ENCODE measurements at regions not wholly inside any gene's neighbourhood (a gene's known extent, or its start where the extent isn't known, plus 50 kb on each side); places are given as distances from the start of the nearest gene placed in this dataset.

DNA sequence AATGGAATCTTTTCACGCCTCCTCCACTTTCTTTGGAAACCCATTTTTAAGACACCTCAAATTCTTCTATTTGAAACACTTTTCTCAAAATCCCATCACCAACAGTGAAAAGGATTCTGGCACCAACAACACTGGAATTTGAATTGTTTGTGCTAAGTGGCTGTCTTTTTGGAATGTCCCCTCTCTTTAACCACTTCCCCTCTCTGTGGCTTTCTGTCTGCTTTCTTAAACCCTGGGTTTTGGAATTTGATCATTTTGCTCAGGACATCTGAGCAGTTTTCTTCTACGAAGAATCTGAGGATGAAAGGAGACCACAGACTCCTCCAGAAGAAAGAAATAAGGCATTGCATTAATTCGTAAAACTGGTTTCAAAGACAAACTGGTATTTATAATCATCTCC is 89.0 kb downstream of the MXRA5 start:
- Histone ChIP-seq H3K9ac (ENCODE audit: low read depth in 1 of 2, low read length in 2 of 2) (no peak overlapping the region), H3K9me3 (ENCODE audit: control insufficient read depth in 4 of 4, low read length in 3 of 4) (peaks cover 0 to 6% (median 1%) of the 10 kb centered on the region in 4 donors), H3K27me3 (ENCODE audit: control insufficient read depth in 4 of 4, insufficient read depth in 4 of 4, low read length in 3 of 4) (no peaks in the 10 kb centered on the region), H3K4me1 (ENCODE audit: control insufficient read depth in 4 of 4, insufficient read depth in 4 of 4, low read length in 3 of 4) (peaks cover 0 to 2% (median 0%) of the 10 kb centered on the region in 4 donors), H3K4me3 (ENCODE audit: low read depth in 1 of 3, low read length in 3 of 3) (no peak overlapping the region), H3K27ac (ENCODE audit: low read depth in 1 of 2, low read length in 2 of 2) (no peak overlapping the region), H3K36me3 (ENCODE audit: control insufficient read depth in 4 of 4, insufficient read depth in 3 of 4, low read depth in 1 of 4, low read length in 3 of 4) (no peaks in the 10 kb centered on the region)
- WGBS, result 65% methylated on average over 3 of the region's 3 CpGs
- no peak for DNase-seq (ENCODE audit: low spot score)
- TF ChIP-seq EGR1 (IDR thresholded peaks at IDR 0.05; ENCODE audit: low read depth in 2 of 2) (no peak), RXRA (IDR thresholded peaks at IDR 0.05) (no peak), TAF1 (conservative IDR thresholded peaks at IDR 0.05) (no peak), FOXA2 (IDR thresholded peaks at IDR 0.05) (no peak)
- TF ChIP-seq, protein P1, sequence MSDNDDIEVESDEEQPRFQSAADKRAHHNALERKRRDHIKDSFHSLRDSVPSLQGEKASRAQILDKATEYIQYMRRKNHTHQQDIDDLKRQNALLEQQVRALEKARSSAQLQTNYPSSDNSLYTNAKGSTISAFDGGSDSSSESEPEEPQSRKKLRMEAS (IDR thresholded peaks at IDR 0.05), result no peak

DNA sequence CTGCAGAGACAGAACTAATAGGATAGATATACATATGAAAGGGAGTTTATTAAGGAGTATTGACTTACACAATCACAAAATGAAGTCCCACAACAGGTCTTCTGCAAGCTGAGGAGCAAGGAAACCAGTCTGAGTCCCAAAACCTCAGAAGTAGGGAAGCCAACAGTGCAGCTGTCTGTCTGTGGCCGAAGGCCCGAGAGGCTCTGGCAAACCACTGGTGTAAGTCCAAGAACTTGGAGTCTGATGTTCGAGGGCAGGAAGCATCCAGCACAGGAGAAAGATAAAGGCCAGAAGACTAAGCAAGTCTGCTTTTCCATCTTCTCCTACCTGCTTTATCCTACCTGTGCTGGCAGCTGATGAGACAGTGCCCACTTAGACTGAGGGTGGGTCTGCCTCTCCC is 89.6 kb downstream of the MXRA5 start:
- H3K27ac ChIP-seq (ENCODE audit: low read depth in 1 of 2, low read length in 2 of 2), result no peak overlapping the region
- WGBS, result 72% methylated on average over 3 of the region's 3 CpGs
- no peak for DNase-seq (ENCODE audit: low spot score)
- peaks cover 0 to 6% (median under 1%) of the 10 kb centered on the region in 4 donors for H3K9me3 ChIP-seq (ENCODE audit: control insufficient read depth in 4 of 4, low read length in 3 of 4)
- no peaks in the 10 kb centered on the region for H3K36me3 ChIP-seq (ENCODE audit: control insufficient read depth in 4 of 4, insufficient read depth in 3 of 4, low read depth in 1 of 4, low read length in 3 of 4)
- no peak overlapping the region for H3K9ac ChIP-seq (ENCODE audit: low read depth in 1 of 2, low read length in 2 of 2)
- no peak overlapping the region for H3K4me3 ChIP-seq (ENCODE audit: low read depth in 1 of 3, low read length in 3 of 3)
- no peaks in the 10 kb centered on the region for H3K27me3 ChIP-seq (ENCODE audit: control insufficient read depth in 4 of 4, insufficient read depth in 4 of 4, low read length in 3 of 4)
- TF ChIP-seq, protein P2, sequence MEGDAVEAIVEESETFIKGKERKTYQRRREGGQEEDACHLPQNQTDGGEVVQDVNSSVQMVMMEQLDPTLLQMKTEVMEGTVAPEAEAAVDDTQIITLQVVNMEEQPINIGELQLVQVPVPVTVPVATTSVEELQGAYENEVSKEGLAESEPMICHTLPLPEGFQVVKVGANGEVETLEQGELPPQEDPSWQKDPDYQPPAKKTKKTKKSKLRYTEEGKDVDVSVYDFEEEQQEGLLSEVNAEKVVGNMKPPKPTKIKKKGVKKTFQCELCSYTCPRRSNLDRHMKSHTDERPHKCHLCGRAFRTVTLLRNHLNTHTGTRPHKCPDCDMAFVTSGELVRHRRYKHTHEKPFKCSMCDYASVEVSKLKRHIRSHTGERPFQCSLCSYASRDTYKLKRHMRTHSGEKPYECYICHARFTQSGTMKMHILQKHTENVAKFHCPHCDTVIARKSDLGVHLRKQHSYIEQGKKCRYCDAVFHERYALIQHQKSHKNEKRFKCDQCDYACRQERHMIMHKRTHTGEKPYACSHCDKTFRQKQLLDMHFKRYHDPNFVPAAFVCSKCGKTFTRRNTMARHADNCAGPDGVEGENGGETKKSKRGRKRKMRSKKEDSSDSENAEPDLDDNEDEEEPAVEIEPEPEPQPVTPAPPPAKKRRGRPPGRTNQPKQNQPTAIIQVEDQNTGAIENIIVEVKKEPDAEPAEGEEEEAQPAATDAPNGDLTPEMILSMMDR (IDR thresholded peaks at IDR 0.05; ENCODE audit: low read depth, low read length, missing input control), result no peak
- TF ChIP-seq, protein P3, sequence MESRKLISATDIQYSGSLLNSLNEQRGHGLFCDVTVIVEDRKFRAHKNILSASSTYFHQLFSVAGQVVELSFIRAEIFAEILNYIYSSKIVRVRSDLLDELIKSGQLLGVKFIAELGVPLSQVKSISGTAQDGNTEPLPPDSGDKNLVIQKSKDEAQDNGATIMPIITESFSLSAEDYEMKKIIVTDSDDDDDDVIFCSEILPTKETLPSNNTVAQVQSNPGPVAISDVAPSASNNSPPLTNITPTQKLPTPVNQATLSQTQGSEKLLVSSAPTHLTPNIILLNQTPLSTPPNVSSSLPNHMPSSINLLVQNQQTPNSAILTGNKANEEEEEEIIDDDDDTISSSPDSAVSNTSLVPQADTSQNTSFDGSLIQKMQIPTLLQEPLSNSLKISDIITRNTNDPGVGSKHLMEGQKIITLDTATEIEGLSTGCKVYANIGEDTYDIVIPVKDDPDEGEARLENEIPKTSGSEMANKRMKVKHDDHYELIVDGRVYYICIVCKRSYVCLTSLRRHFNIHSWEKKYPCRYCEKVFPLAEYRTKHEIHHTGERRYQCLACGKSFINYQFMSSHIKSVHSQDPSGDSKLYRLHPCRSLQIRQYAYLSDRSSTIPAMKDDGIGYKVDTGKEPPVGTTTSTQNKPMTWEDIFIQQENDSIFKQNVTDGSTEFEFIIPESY (IDR thresholded peaks at IDR 0.05), result no peak
- no peak for TF ChIP-seq HNF4G (IDR thresholded peaks at IDR 0.05)
- TF ChIP-seq FOXA1 (IDR thresholded peaks at IDR 0.05), result no peak
- TF ChIP-seq, protein P4, sequence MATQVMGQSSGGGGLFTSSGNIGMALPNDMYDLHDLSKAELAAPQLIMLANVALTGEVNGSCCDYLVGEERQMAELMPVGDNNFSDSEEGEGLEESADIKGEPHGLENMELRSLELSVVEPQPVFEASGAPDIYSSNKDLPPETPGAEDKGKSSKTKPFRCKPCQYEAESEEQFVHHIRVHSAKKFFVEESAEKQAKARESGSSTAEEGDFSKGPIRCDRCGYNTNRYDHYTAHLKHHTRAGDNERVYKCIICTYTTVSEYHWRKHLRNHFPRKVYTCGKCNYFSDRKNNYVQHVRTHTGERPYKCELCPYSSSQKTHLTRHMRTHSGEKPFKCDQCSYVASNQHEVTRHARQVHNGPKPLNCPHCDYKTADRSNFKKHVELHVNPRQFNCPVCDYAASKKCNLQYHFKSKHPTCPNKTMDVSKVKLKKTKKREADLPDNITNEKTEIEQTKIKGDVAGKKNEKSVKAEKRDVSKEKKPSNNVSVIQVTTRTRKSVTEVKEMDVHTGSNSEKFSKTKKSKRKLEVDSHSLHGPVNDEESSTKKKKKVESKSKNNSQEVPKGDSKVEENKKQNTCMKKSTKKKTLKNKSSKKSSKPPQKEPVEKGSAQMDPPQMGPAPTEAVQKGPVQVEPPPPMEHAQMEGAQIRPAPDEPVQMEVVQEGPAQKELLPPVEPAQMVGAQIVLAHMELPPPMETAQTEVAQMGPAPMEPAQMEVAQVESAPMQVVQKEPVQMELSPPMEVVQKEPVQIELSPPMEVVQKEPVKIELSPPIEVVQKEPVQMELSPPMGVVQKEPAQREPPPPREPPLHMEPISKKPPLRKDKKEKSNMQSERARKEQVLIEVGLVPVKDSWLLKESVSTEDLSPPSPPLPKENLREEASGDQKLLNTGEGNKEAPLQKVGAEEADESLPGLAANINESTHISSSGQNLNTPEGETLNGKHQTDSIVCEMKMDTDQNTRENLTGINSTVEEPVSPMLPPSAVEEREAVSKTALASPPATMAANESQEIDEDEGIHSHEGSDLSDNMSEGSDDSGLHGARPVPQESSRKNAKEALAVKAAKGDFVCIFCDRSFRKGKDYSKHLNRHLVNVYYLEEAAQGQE (IDR thresholded peaks at IDR 0.05), result no peak
- no peak for TF ChIP-seq SP1 (IDR thresholded peaks at IDR 0.05)
- TF ChIP-seq, protein P5, sequence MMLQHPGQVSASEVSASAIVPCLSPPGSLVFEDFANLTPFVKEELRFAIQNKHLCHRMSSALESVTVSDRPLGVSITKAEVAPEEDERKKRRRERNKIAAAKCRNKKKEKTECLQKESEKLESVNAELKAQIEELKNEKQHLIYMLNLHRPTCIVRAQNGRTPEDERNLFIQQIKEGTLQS (IDR thresholded peaks at IDR 0.05), result no peak
- TF ChIP-seq TAF1 (conservative IDR thresholded peaks at IDR 0.05), result no peak
- no peak for TF ChIP-seq JUND (IDR thresholded peaks at IDR 0.05)
- no peak for TF ChIP-seq YY1 (IDR thresholded peaks at IDR 0.05)
- TF ChIP-seq HNF4A (conservative IDR thresholded peaks at IDR 0.05), result no peak
- TF ChIP-seq, protein P1 (IDR thresholded peaks at IDR 0.05), result no peak
- no peak for TF ChIP-seq FOXA2 (IDR thresholded peaks at IDR 0.05)
- no peak for TF ChIP-seq RXRA (IDR thresholded peaks at IDR 0.05)
- TF ChIP-seq GABPA (IDR thresholded peaks at IDR 0.05 in 1 of 2, conservative IDR thresholded peaks at IDR 0.05 in 1 of 2), result no peak
- no peak for TF ChIP-seq EGR1 (IDR thresholded peaks at IDR 0.05; ENCODE audit: low read depth in 2 of 2)
- H3K4me1 ChIP-seq (ENCODE audit: control insufficient read depth in 4 of 4, insufficient read depth in 4 of 4, low read length in 3 of 4), result peaks cover 0 to 2% (median 0%) of the 10 kb centered on the region in 4 donors
